PFSK-1 (cell line): ENCODE measurements at regions not wholly inside any gene's neighbourhood (a gene's known extent, or its start where the extent isn't known, plus 50 kb on each side); places are given as distances from the start of the nearest gene placed in this dataset.

Experiments
- POLR2AphosphoS5 ChIP-seq: IDR thresholded peaks from 2 replicates; pipeline ENCODE4 v1.6.1; 2012; ENCODE audit warnings: low read depth, mild to moderate bottlenecking, control low read depth, low read length, moderate library complexity
- REST ChIP-seq, 2 experiments: IDR thresholded peaks; 2 replicates each; pipeline versions ENCODE4 v1.6.1 to v1.8.0; 2011 to 2012; ENCODE audit warnings: low read depth in 2 of 2, low read length in 2 of 2, control low read depth in 1 of 2, inconsistent platforms in 1 of 2, mild to moderate bottlenecking in 1 of 2, moderate library complexity in 1 of 2; ENCODE audit not compliant: insufficient read depth in 1 of 2
- SIN3A ChIP-seq: IDR thresholded peaks from 2 replicates; pipeline ENCODE4 v1.6.1; 2012; ENCODE audit warnings: mild to moderate bottlenecking, low read length, moderate library complexity, borderline replicate concordance; ENCODE audit not compliant: insufficient read depth

- TF ChIP-seq SIN3A (no peak), POLR2AphosphoS5 (no peak), REST (IDR thresholded peaks at IDR 0.05; ENCODE audit: insufficient read depth in 1 of 2, low read depth in 2 of 2, low read length in 2 of 2) (no peak)
Measured at GRCh38 chr1:244144053-244144452, 93.0 kb downstream of the ZBTB18 start.
